GM18507 (cell line): ENCODE measurements at regions not wholly inside any gene's neighbourhood (a gene's known extent, or its start where the extent isn't known, plus 50 kb on each side); places are given as distances from the start of the nearest gene placed in this dataset.
"Not testable (repeated sequence)": the region's sequence is repeated elsewhere in the genome, so short reads cannot be mapped to it uniquely, and the experiment has no call there.

Experiments
- DNase-seq: peaks from one replicate; pipeline ENCODE4 v3.0.0; 2011; ENCODE audit warnings: low read depth; ENCODE audit not compliant: insufficient read length; ENCODE audit errors: extremely low spot score
- FAIRE-seq: peaks from 2 replicates; lab custom pipeline; 2011; peaks lifted over from hg19 to GRCh38; lab: Jason Lieb, UNC

DNA sequence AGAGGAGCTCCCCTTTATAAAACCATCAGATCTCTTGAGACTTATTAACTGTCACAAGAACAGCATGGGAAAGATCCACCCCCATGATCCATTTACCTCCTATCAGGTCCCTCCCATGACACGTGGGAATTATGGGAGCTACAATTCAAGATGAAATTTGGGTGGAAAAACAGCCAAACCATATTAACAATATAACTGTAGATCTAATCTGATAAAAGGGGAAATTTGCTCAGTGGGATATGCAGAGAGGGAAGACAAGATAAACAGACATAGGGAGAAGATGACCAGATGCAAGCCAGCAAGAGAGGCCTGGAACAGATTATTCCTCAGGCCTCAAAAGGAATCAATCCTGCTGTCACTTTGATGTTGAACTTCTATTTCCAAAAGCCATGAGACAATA lies 841.5 kb downstream of the LRRIQ3 start:
- no peak for FAIRE-seq
- no peak for DNase-seq

DNA sequence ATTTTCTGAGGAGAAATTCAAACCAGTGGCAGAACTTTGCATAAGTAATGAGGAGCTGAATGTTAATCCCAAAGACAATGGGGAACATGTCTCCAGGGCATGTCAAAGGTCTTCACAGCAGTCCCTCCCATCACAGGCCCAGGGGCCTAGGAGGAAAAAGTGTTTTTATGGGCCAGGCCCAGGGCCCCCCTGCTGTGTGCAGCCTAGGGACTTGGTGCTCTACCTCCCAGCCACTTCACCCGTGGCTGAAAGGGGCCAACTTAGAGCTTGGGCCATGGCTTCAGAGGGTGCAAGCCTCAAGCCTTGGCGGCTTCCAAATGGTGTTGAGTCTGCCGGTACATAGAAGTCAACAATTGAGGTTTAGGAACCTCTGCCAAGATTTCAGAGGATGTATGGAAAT lies 854.0 kb downstream of the LRRIQ3 start:
- FAIRE-seq (no peak), DNase-seq (no peak)

DNA sequence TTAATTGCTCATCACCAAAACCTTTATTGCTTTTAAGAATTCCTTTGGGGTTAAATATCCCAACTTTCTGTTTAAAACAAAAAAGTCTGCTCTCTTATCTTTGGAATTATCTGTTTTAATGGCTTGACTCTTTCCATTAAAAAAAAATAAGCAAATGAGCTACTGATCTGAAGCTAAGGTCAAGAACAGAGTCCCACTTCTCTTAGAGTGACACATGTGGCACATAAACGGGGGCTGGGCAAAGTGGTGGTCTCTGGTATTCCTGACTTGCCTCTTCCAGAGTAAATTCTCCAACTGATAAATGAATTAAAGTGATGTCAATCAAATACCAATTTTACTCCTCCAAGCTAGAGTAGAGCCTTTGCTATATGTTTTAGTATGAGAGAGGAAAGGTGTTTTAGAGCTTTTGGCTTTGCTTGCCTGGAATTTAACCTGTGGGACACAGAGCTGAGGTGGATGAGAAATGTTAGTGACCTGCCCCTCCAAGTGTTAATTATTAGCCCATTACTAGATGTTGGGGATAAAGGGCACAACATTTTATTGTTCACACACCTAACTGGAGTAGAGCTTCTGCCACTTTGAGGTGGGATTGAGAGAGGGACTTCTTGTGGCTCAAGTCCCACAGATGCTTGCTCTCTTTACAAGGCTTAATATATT lies 864.0 kb downstream of the LRRIQ3 start:
- no peak for DNase-seq
- no peak for FAIRE-seq

DNA sequence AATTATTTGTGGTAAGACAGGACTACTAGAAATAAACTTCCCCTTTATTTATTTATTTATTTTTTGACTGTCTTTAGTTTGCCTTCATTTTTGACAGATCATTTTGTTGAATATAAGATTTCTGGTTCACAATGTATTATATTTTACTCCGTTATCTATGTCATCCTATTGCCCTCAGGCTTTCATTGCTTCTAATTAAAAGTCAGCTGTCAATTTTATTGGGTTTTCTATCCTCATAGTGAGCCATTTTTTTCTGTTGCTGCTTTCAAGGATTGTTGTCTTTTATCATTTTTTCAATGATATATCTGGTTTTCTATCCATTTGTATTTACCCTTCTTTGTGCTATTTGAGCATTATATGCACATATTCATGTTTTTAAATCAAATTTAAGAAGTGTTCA lies 866.2 kb downstream of the LRRIQ3 start:
- DNase-seq (no peak), FAIRE-seq (no peak)

DNA sequence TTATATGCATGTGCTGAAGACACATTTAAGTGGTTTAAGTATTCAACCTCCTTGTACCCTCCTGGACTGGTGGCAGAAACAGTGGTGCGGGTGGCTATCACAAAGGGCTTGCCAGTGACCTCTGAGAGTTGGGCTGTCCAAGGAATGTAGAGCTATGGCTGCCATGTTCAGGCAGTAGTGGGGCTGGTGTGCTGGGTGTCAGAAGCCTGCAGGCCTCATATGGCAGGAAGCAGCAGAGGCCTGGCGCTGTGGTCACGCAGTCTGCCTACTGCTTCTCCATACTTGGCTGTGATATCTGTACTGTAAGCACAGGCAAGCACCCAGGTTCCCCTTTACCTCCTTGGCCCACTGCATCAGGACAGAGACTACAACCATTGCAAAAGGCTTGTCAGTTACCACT lies 870.0 kb downstream of the LRRIQ3 start:
- FAIRE-seq (no peak), DNase-seq (no peak)

DNA sequence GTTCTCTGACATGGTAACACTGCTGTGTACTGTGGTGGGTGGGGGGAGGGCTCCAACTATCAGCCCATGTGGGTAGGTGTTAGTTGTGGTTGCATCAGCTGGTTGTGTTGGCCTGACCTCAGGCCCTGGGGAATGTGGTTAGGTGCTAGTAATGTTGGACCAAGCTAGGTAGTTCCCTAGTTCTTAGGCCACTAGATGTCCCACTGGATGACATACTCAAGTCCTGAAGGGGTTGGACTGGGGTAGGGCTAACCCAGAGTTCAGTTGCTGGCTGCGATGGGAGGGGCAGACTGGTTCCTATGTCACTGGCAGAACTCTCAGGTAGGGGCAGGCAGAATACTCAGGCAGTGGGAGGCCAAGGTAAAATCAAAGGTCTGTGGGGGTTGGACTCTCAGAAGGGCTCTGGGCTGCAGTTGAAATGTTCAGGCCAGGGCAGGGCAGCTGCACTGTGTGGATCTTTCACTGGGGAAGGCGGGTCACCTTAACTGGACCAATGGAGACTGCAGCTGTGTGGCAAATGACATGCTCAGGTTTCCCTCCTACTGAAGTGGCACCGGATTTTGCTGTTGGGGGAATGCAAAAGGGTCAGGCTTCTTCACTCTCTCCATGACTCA lies 870.7 kb downstream of the LRRIQ3 start:
- FAIRE-seq (no peak), DNase-seq (no peak)

DNA sequence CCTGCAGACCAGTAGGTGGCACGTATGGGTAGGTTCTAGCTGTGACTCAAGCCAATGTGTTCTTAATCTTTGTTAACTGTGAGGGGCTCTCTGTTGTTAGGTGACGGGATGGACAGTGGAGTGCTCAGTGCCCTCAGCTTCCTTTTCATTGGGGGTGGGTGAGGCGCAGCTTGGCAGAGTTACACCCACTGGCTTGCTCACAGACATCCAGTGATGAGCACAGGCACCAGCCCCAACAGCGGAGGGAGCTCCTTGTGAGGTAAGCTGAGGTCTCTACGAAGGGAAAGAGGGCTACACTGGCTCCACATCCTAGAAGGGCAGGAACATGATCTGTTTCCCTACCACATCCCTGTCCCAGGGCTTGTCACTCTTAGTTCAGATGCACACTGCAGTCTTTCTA lies 871.3 kb downstream of the LRRIQ3 start:
- FAIRE-seq, result no peak
- no peak for DNase-seq

DNA sequence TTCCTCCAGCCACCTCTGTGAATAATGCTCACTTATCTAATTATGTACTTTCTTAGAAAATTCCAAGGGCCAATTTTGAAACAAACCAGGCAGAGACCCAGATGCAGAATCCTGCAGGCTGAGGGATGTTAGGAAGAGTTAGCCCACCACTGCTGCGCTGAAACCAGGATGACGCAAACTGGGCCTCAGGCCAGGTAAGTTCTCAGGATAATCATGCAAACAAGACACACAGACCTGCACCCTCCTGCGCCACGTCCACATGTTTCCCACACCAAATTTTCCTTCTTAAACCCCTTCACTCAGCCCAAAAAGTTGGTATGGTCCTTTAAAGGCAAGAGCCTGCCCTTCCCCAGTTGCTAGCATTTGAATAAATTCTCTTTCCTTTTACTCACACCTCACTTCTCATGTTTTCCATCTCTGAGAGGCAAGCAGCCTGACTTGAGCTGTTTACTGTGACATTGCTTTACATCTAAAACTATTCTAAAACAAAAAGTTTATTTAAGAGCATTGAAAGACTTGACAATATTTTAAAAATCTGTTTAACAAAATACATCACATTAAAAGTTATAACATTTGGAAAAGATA lies 887.1 kb downstream of the LRRIQ3 start:
- FAIRE-seq (no peak), DNase-seq (no peak)

DNA sequence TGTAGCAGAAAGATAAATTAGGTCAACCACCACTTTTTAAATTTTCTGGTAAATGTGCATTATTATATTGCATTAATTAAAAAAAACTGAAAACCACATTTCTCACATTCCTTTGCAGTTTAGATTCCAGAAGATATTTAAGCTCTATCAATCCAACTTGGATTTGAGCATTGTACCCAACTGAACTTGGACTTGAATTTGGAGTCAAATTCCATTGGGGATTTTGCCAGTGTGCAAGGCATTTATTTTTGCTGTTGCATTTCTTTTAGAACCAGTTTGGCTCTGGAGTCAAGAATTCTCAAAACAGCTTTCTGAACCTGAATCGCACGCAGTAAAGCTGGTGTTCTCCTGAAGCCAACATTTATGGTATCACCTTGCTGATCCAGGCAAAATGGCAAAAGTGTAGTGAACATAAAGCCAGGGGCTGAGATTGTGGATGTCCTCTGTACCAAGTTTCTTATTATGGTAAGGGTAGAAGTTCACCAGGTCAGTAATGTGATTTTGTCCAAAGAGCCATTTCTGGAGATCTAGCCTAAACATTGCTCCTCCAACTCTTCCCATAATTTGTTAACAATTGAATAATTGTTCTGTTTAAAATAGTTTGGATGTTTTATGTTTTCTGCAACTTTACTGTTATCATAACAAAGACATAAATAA lies 890.9 kb downstream of the LRRIQ3 start:
- DNase-seq (no peak), FAIRE-seq (no peak)

DNA sequence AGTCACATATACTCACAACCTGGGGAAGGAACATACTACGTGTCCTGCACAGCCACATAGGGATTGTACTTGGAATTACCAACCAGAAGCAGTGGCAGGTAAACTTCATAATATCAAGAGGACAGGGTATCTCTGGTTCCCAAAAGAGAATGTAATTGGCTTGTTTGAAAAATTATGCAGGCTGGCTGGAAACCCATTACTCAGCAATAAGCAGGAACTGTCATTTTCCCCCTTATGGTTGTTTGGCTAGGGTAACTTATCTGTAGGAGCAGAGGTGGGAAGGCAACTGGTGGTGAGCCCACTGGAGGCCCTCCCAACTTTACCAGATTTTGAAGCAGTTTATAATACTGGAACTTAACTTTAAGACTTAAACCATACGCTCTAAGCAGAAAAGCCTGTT lies 924.1 kb downstream of the LRRIQ3 start:
- FAIRE-seq (no peak), DNase-seq (no peak)

DNA sequence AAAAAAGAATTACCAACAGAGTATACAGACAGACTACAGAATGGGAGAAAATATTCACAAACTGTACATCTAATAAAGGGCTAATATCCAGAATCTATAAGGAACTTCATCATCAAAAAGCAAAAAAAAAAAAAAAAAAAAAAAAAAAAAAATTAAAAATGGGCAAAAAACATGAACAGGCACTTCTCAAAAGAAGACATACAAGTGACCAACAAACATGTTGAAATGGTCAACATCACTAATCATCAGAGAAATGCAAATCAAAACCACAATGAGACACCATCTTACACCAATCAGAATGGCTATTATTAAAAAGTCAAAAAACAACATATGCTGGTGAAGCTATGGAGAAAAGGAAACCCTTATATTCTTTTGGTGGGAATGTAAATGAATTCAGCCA lies 952.8 kb downstream of the LRRIQ3 start:
- not testable (repeated sequence) for DNase-seq, FAIRE-seq

DNA sequence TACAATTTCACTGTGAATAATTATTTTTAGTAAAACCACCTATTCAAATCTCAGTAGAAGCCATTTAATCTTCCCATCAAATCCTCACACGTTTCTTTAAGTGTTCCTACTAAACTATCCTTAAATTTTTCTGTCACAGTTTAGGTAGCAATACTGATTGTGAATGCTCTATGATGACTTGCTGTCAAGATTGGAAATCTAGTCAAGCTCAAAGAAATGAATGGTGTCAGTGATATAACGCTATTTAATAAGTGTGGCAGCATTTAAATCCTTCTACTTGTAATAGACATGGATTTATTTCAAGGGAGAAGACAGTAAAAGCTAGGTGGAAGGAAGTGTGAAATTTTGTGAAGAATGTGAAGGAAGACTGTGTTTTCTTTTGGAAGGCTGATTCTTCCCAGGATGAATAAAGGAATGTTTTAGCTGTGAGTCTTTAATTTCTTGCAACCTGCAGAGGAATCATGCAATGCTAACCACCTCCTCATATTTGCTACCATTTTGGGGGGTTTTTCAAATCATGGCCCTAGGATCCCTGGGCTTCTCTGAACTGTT lies 936.7 kb upstream of the NEGR1 start:
- FAIRE-seq, result no peak
- no peak for DNase-seq

DNA sequence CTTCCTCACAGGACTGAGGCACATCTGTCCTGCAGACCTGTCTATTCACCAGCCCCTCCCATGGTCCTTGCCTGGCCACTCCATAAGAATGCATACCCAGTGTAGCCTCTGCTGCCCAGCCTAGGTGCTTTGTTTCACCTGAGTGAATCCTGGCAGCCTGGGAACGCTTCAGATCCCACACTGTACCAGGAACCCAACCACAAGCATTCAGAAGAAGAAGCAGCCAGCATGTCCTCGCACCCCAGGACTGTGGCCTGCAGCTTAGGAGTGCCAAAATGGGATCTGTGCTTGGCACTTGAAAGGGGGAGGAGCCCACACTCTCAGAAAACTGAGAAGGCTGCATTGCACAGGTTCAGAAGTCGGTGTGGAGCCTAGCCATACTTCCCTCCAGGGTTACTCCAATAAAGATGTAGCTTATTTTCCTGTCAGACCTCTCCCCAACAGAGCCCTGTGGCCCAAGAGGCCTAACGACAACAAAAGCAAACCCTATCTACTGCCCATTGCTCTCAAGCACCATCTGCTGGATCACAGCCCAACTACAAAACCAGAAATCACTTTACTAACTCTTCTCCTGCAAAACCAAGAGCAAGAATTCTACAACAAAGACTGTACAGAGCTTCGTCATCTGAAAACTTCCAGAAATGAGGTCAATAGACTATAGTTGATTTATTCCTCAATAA lies 923.1 kb upstream of the NEGR1 start:
- DNase-seq (no peak), FAIRE-seq (no peak)

DNA sequence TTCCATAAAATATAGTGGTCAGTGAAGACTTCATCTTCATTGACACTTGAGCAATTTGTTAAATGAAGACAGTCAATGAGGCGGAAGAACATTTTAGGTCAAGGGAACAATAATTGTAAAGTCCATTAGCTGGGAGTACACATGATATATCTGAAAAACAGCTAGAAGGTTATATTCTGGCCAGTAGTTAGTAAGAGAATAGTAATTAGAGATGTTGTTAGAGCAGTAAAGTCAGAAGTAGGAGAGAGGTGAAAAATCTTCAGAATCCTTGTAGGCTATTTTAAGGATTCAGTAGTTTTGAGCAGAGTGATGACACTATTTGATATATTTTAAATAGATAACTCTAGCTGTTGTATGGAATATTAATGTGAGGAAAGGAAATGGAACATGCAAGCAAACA lies 915.6 kb upstream of the NEGR1 start:
- FAIRE-seq, result no peak

DNA sequence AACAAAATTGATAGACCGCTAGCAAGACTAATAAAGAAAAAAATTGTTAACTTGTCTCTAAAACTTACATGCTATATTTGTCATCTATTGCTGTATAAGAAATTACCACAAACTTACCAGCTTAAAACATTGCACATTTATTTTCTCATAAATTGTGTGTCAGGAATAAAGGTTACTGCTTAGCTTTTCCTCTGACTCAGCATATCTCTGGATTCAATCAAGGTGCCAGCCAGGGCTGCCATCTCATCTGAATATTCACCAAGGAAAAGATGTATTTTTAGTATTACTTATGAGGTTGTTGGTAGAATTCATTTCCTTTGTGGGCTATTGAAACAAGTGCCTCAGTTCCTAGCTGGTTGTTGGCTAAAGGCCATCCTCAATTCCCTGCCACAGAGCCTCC lies 912.6 kb upstream of the NEGR1 start:
- FAIRE-seq, result no peak
- no peak for DNase-seq

More for the DNA sequence above, 915.6 kb upstream of the NEGR1 start:
- DNase-seq, result no peak

DNA sequence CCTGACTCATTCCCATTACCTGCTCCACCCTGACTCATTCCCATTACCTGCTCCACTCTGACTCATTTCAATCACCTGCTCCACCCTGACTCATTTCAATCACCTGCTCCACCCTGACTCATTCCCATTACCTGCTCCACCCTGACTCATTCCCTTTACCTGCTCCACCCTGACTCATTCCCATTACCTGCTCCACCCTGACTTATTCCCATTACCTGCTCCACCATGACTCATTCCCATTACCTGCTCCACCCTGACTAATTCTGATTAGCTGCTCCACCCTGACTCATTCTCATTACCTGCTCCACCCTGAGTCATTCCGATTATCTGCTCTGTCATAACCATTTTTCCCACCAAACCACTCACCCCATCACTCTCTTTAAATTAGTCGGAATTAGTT lies 901.2 kb upstream of the NEGR1 start:
- FAIRE-seq, DNase-seq: not testable (repeated sequence)

DNA sequence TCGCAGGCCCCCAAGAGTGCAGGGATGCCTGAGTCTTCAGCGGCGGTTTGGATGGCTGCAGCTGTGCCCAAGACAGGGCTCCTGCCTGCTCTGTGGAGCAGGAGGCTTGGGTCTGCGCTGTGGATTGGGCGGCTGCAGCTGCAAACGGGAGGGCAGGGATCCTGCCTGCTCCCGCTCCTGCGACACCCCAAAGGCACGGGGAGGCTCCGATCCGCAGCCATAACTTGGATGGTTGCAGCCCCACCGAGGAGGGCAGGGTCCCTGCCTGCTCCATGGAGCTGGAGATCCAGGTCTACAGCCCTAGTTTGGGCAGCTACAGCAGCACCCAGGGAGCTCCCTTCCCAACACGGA lies 898.8 kb upstream of the NEGR1 start:
- DNase-seq (no peak), FAIRE-seq (no peak)

DNA sequence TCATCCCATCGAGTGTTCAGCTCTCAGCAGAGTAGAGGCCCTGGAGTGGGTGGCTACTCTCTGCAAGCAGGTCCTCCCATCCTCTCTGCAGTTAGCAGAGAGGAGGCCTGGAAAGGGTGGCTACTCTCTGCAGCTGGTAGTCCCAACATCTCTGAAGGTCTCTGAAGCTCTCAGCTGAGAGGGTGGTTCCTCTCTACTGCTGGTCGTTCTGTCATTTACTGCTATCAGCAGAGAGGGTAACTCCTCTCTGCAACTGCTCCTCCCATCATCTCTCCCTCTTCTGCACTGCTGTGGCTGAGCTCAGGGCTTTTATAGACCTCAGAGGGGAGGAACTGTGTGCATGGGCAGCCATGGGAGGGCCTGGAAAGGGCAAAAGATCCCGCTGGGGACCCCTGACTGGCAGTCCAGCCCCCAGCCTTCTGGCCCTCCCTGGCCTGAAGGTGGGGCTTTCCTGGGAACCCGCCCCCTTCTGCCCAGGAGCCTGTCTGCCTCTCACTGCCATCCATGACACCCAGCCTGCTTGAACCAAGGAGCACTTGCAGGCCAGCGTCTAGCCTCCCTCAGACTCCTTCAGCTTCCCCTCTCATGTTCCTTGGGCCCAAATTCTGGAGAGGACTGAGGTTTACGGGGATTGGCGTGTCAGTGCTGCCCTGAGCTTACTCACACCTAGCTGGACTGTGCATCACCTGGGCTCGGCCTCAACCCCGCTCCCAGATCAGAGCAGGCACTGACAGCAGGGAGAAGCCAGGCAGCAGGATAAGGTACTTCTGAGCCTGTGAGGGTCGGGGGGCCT lies 898.3 kb upstream of the NEGR1 start:
- DNase-seq (no peak), FAIRE-seq (no peak)

DNA sequence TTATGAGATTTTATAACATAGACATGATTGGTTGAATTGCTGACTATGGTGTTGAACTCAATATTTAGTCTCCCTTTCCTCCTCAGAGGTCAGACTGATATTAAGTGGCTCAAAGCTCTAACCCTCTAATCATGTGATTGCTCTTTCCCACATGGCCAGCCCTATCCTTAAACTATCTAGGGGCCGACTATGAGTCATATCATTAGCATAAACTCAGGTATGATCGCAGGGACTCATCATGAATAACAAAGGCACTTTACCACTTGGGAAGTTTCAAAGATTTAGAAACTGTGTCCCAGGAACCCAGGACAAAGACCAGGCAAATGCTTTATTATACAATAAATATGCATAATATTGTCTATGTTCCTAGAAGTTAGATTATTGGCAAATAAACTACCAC lies 894.6 kb upstream of the NEGR1 start:
- no peak for FAIRE-seq

More for the DNA sequence above, 894.6 kb upstream of the NEGR1 start:
- DNase-seq, result no peak
